NT2/D1 (cell line): ENCODE measurements at regions not wholly inside any gene's neighbourhood (a gene's known extent, or its start where the extent isn't known, plus 50 kb on each side); places are given as distances from the start of the nearest gene placed in this dataset.

ENCODE experiments used
- DNase-seq: peaks from one replicate; pipeline ENCODE4 v3.0.0-alpha.2; 2011; ENCODE audit warnings: low read depth, low spot score
- H3K27me3 ChIP-seq: 2 replicates; pipeline ENCODE4 v1.6.0; 2011; ENCODE audit warnings: mild to moderate bottlenecking; ENCODE audit not compliant: insufficient read length, insufficient read depth
- H3K36me3 ChIP-seq: 2 replicates; pipeline ENCODE4 v1.6.1; 2011; ENCODE audit warnings: mild to moderate bottlenecking, low read length, mixed read lengths; ENCODE audit not compliant: insufficient read depth, insufficient read length
- H3K4me1 ChIP-seq: 2 replicates; pipeline ENCODE4 v1.5.1; 2011; ENCODE audit not compliant: insufficient read depth, insufficient read length
- H3K4me3 ChIP-seq: 2 replicates; pipeline ENCODE4 v1.5.1; 2011; ENCODE audit warnings: low read depth; ENCODE audit not compliant: insufficient read length
- H3K9ac ChIP-seq: 2 replicates; pipeline ENCODE4 v1.6.0; 2011; ENCODE audit warnings: low read depth; ENCODE audit not compliant: insufficient read length
- H3K9me3 ChIP-seq: 2 replicates; pipeline ENCODE4 v1.5.1; 2011; ENCODE audit warnings: mild to moderate bottlenecking, low read length; ENCODE audit not compliant: insufficient read depth
- SUZ12 ChIP-seq: IDR thresholded peaks from 2 replicates; pipeline ENCODE4 v1.6.1; 2011; ENCODE audit not compliant: insufficient read length, insufficient read depth; ENCODE audit errors: extremely low read depth
- YY1 ChIP-seq: IDR thresholded peaks from 2 replicates; pipeline ENCODE4 v1.6.1; 2011; ENCODE audit not compliant: insufficient read length, insufficient read depth
- ZNF274 ChIP-seq: IDR thresholded peaks from 2 replicates; pipeline ENCODE4 v1.6.1; 2011; ENCODE audit warnings: mild to moderate bottlenecking, low read depth, low read length

GRCh38 chr12:78753058-78753457 lies 111.5 kb upstream of the SYT1 start:
- Histone ChIP-seq H3K4me3 (no peak overlapping the region), H3K9me3 (no peaks in the 10 kb centered on the region), H3K36me3 (no peaks in the 10 kb centered on the region), H3K4me1 (no peaks in the 10 kb centered on the region), H3K9ac (no peak overlapping the region), H3K27me3 (no peaks in the 10 kb centered on the region)
- DNase-seq = no peak
- TF ChIP-seq YY1 (no peak), SUZ12 (no peak), ZNF274 (no peak)

- Histone ChIP-seq H3K4me1 (no peaks in the 10 kb centered on the region), H3K27me3 (no peaks in the 10 kb centered on the region), H3K36me3 (no peaks in the 10 kb centered on the region), H3K9me3 (no peaks in the 10 kb centered on the region), H3K4me3 (no peak overlapping the region), H3K9ac (no peak overlapping the region)
- TF ChIP-seq ZNF274 = no peak
- TF ChIP-seq SUZ12 = no peak
- TF ChIP-seq YY1 = no peak
- no peak for DNase-seq
These were observed 107.6 kb upstream of the SYT1 start for GRCh38 chr12:78756936-78757335.

GRCh38 chr12:78759367-78759766 lies 105.2 kb upstream of the SYT1 start:
- H3K9ac ChIP-seq = no peak overlapping the region
- no peaks in the 10 kb centered on the region for H3K27me3 ChIP-seq
- H3K36me3 ChIP-seq = no peaks in the 10 kb centered on the region
- DNase-seq = no peak
- H3K9me3 ChIP-seq = no peaks in the 10 kb centered on the region
- H3K4me1 ChIP-seq = no peaks in the 10 kb centered on the region
- H3K4me3 ChIP-seq = no peak overlapping the region
- no peak for TF ChIP-seq YY1
- no peak for TF ChIP-seq SUZ12
- no peak for TF ChIP-seq ZNF274

GRCh38 chr12:78760906-78761305 lies 103.7 kb upstream of the SYT1 start:
- H3K9ac ChIP-seq = no peak overlapping the region
- H3K27me3 ChIP-seq = no peaks in the 10 kb centered on the region
- no peak for TF ChIP-seq SUZ12
- TF ChIP-seq YY1 = no peak
- no peak for TF ChIP-seq ZNF274
- H3K36me3 ChIP-seq = no peaks in the 10 kb centered on the region
- no peaks in the 10 kb centered on the region for H3K4me1 ChIP-seq
- no peak overlapping the region for H3K4me3 ChIP-seq
- DNase-seq = no peak
- no peaks in the 10 kb centered on the region for H3K9me3 ChIP-seq

- Histone ChIP-seq H3K27me3 (no peaks in the 10 kb centered on the region), H3K4me1 (no peaks in the 10 kb centered on the region), H3K36me3 (no peaks in the 10 kb centered on the region), H3K4me3 (no peak overlapping the region), H3K9me3 (no peaks in the 10 kb centered on the region; the same call in 1 of the 2 replicates), H3K9ac (no peak overlapping the region)
- TF ChIP-seq SUZ12 (no peak), ZNF274 (no peak), YY1 (no peak)
- DNase-seq = no peak
These were observed 99.7 kb upstream of the SYT1 start for GRCh38 chr12:78764913-78765312.

GRCh38 chr12:78767264-78767981 lies 97.2 kb upstream of the SYT1 start:
- Histone ChIP-seq H3K4me3 (no peak overlapping the region), H3K27me3 (no peaks in the 10 kb centered on the region), H3K4me1 (no peaks in the 10 kb centered on the region), H3K36me3 (no peaks in the 10 kb centered on the region), H3K9ac (no peak overlapping the region), H3K9me3 (no peaks in the 10 kb centered on the region; the same call in 1 of the 2 replicates)
- TF ChIP-seq YY1 (no peak), ZNF274 (no peak), SUZ12 (no peak)
- DNase-seq = no peak

GRCh38 chr12:78778339-78778738 lies 86.2 kb upstream of the SYT1 start:
- Histone ChIP-seq H3K36me3 (no peaks in the 10 kb centered on the region), H3K9ac (no peak overlapping the region), H3K4me1 (no peaks in the 10 kb centered on the region), H3K27me3 (no peaks in the 10 kb centered on the region), H3K4me3 (no peak overlapping the region), H3K9me3 (no peaks in the 10 kb centered on the region)
- no peak for DNase-seq
- TF ChIP-seq YY1 (no peak), ZNF274 (no peak)
